KBM-7 (cell line): ENCODE measurements at regions not wholly inside any gene's neighbourhood (a gene's known extent, or its start where the extent isn't known, plus 50 kb on each side); places are given as distances from the start of the nearest gene placed in this dataset.
"Not testable (repeated sequence)": the region's sequence is repeated elsewhere in the genome, so short reads cannot be mapped to it uniquely, and the experiment has no call there.

ENCODE experiments used
- DNase-seq: peaks from one replicate; pipeline ENCODE4 v3.0.0-alpha.2; 2015
- in situ Hi-C: fragments of 300-500 bp; cut with MboI; formaldehyde crosslinking; loops from 2 replicates; pipeline ENCODE4 v1.14.3; 2020; ENCODE audit warnings: low sequenced_read_pairs, low pct_unique_long_range_greater_than_20kb, mixed read lengths

GRCh38 chr9:102439583-102439982 is 555.5 kb upstream of the CYLC2 start:
- DNase-seq: no peak
- in situ Hi-C loops: no loop called here

DNA sequence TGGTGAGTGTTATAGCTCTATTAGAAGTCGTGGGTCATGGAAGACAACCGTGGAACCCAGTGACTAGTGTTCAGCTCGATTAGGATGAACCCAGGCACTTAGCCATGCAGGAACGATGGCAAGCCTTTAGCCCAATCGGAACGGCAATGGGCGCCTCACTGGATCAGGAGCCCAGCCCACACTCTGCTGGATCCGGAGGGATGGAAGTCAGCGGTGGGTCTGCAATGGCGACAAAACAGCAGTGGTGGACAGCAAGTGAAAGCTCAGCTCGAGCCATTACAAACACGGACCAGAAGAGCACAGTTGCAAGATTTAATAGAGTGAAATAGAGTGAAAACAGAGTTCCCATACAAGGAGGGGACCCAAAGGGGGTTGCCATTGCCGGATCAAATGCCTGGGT is 558.5 kb upstream of the CYLC2 start:
- in situ Hi-C loops, DNase-seq: not testable (repeated sequence)

GRCh38 chr9:102435427-102435826 is 559.7 kb upstream of the CYLC2 start:
- no peak for DNase-seq
- in situ Hi-C loops: no loop called here

- DNase-seq: no peak
Measured at GRCh38 chr9:102434545-102434944, 560.6 kb upstream of the CYLC2 start.

GRCh38 chr9:102428305-102428704 is 566.8 kb upstream of the CYLC2 start:
- in situ Hi-C loops: no loop called here

More at GRCh38 chr9:102434545-102434944, 560.6 kb upstream of the CYLC2 start:
- in situ Hi-C loops: no loop called here

GRCh38 chr9:102416251-102416650 is 578.9 kb upstream of the CYLC2 start:
- in situ Hi-C loops, DNase-seq: not testable (repeated sequence)

More at GRCh38 chr9:102428305-102428704, 566.8 kb upstream of the CYLC2 start:
- no peak for DNase-seq

DNA sequence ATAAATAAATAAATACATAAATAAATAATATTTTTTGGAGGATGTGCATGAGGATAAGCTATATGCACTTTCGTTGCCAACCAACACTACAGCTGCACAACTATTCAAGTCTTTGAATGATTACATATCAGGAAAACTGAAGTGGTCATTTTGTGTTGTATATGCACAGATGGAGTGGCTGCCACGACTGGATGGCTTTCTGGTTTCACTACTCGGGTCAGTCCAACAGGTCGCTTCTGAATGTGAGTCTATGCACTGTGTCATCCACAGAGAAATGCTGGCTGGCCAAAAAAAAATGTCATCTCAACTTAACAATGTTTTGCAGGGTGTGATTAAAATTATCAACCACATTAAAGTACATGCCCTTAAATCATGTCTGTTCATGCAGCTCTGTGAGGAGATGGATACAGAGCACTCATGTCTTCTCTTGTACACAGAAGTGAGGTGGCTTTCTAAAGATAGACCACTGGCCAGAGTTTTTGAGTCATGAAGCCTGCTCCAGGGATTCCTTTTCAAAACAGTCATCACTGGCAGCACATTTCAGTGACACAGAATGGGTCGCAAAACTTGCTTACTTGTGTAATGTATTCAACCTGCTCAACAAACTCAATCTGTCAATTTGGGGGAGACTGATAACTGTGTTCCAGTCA is 589.8 kb upstream of the CYLC2 start:
- no peak for DNase-seq
- in situ Hi-C loops: no loop called here

GRCh38 chr9:102403514-102403913 is 591.6 kb upstream of the CYLC2 start:
- in situ Hi-C loops: no loop called here
- DNase-seq: no peak

DNA sequence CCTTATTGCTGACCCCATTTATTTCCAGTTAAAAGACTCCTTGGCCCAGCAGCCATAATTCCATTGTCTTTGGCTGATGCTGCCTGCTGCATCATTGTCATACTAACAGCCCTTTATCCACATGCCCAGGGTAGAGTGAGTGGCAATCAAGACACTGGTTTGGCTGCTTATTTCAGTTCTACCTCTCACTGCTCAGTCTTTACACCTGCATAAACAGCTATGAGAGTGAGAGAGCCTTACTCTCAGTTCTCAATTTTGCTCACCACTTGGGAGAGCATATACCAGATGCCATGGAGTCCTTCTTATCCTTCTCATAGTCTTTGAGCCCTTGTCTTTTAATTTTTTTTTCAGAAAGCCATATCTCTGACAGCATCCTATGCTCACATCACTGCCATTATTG is 596.9 kb upstream of the CYLC2 start:
- in situ Hi-C loops: no loop called here
- no peak for DNase-seq

DNA sequence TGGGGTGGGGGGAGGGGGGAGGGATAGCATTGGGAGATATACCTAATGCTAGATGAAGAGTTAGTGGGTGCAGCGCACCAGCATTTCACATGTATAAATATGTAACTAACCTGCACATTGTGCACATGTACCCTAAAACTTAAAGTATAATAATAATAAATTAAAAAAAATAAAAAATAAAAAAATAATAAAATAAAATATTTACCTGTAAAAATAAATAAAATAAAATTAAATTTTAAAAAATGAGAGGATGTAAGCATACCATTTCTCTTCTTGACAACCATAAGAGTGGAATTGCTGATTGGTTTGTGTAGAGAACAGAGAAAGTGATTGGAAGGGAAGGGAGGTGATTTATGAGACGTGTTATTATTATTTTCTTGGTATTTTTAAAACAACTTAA is 609.5 kb upstream of the CYLC2 start:
- DNase-seq, in situ Hi-C loops: not testable (repeated sequence)

- in situ Hi-C loops: no loop called here
- DNase-seq: no peak
Measured at GRCh38 chr9:102362470-102363132, 624.2 kb upstream of the GRIN3A start.

GRCh38 chr9:102360846-102361245 is 622.4 kb upstream of the GRIN3A start:
- in situ Hi-C loops: no loop called here
- DNase-seq: no peak

- in situ Hi-C loops: no loop called here
- no peak for DNase-seq
Measured at GRCh38 chr9:102355982-102356381, 617.5 kb upstream of the GRIN3A start.

- in situ Hi-C loops: no loop called here
- DNase-seq: no peak
Measured at GRCh38 chr9:102354041-102354440, 615.6 kb upstream of the GRIN3A start.

- in situ Hi-C loops, DNase-seq: not testable (repeated sequence)
Measured at GRCh38 chr9:102337471-102337870, 599.0 kb upstream of the GRIN3A start.

- in situ Hi-C loops: no loop called here
Measured at GRCh38 chr9:102309379-102309778, 570.9 kb upstream of the GRIN3A start.

GRCh38 chr9:102295188-102295587 is 556.7 kb upstream of the GRIN3A start:
- in situ Hi-C loops: no loop called here

More at GRCh38 chr9:102309379-102309778, 570.9 kb upstream of the GRIN3A start:
- no peak for DNase-seq

GRCh38 chr9:102273952-102274351 is 535.5 kb upstream of the GRIN3A start:
- in situ Hi-C loops: no loop called here
- no peak for DNase-seq

More at GRCh38 chr9:102295188-102295587, 556.7 kb upstream of the GRIN3A start:
- DNase-seq: no peak

DNA sequence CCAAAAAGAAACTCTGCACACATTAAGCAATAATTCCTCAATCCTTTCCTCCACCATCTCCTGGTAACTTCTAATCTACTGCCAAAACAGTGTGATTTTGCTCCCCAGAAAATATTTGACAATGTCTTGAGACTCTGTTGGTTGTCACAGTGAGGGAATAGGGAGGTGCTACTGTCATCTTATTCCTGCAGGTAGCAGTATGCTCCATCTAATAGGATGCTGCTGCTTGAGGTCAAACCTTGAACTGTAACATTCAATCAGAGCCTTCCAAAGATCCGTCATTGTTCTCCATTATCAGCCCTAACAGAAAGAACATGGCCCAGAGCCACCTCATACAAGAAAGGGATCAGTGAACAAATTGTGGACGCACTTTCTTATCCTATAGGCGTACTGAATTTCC is 514.7 kb upstream of the GRIN3A start:
- no peak for DNase-seq
- in situ Hi-C loops: no loop called here

- in situ Hi-C loops: no loop called here
- no peak for DNase-seq
Measured at GRCh38 chr9:102244916-102245315, 506.5 kb upstream of the GRIN3A start.

GRCh38 chr9:102237520-102237919 is 499.1 kb upstream of the GRIN3A start:
- in situ Hi-C loops: no loop called here
- DNase-seq: no peak
